ENCODE measurements at regions not wholly inside any gene's neighbourhood (a gene's known extent, or its start where the extent isn't known, plus 50 kb on each side); places are given as distances from the start of the nearest gene placed in this dataset.
A peak's percentile ranks its signal among the peaks of the same experiment; 100 is the strongest.

DNA sequence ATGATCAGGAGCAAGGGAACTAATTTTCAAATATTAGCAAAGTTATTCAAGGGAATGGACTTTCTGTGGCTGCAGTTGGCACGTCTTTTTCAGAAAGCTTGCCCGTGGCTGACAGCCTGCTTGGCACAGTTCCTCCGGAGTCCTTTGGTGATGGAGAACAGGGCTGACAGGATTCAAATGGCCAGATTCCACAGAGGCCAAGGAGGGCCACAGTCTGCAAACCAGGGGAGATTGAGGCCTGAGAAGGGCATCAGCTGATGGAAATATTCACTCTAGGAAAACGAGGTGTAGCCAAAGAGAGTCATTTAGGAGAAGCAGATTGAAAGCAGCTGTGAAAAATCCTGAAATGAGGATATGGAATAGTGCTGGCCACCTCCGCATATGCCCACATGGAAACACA, 178.3 kb downstream of the EMP1 start:
- no peak for DNase-seq

DNA sequence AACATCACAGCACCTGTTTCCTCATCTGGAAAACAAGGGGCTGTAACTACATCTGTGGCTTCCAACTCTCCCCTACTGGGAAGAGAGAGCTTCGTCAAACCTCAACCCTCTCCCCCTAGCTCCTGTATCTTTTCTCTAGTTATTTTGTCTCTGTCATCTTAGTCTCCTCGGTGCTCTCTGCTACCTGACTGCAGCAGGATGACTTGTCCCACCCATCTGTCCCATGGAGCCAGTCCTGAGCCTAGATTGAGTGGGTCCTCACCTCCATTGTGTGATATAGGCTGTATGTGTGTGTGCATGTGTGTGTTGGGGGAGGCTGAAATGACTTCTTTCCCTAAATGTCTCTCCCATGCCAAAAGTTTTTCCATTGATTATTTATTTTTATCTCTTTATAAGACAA, 177.3 kb downstream of the EMP1 start:
- no peak for DNase-seq

DNA sequence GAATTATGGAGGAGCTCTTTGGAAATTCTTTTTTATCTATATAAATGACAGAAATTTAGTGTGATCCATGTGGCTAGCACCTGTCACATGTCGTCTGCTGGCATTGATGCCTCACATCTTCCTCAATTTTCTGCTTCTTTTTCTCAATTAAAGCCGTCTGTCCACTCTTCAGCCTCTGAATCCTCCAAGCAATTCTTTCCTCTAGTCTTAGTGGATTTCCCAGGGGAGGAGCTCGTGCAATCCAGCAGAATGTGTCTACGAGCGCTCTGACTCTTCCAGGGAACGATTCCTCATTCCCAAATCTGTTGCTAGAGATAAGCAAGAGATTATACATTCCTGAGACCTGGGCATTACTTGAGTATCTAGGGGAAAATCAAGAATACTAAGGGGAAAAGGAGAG, 176.6 kb downstream of the EMP1 start:
- no peak for DNase-seq

DNA sequence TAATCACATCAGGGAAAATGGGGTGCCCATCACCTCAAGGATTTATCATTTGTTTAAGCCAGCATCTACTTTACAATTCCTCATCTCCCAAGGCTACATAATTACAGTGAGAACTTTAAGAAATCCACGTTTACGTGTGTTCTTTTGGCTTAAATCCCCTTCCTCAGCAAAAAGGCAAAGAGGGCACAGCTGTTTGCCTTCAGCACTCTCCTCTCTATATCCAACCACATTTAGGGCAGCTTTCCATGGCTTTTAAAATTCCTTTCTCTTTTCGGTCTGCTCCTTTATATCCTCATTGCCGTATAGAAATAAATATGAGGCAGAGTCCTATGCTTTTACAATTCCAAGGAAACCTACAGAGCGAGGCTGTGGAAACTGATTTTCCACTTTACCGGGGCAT, 175.9 kb downstream of the EMP1 start:
- no peak for DNase-seq

DNA sequence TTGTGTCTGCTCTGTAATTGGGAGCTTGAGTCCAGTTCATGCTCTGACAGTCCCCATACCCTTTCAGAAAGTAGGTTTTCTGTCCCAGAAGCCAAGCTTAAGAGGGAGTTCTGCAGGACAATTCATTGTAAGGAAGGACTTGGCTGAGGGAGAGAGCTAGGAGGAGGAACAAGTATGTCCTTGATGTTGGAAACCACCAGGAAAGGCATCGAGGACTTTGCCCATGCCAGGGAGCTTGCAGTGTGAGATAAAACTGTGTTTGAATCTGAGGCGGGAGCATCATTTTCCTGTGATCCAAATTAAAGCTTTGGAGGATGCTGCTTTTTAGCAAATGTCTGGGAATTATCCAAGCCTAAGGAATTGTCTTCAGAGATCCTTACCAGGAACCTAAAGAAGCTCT, 175.3 kb downstream of the EMP1 start:
- no peak for DNase-seq

DNA sequence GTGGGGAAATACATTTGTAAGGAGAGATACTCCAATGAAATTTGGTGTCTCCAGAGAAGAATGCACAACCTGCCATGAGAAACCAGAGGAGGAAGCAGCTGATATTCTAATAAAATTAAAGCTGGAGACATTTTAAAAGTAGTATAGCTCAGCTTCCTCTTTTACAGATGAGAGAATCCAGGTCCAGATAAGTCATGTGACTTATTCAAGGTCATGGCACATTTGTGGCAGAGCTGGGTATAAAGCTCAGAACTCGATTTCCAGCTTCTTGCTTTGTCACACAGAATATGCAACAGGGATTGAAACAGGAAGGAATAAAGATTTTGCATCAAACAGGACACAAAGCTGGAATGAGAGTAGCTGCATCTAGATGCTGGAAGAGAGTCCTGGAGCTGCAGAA, 174.8 kb downstream of the EMP1 start:
- no peak for DNase-seq

DNA sequence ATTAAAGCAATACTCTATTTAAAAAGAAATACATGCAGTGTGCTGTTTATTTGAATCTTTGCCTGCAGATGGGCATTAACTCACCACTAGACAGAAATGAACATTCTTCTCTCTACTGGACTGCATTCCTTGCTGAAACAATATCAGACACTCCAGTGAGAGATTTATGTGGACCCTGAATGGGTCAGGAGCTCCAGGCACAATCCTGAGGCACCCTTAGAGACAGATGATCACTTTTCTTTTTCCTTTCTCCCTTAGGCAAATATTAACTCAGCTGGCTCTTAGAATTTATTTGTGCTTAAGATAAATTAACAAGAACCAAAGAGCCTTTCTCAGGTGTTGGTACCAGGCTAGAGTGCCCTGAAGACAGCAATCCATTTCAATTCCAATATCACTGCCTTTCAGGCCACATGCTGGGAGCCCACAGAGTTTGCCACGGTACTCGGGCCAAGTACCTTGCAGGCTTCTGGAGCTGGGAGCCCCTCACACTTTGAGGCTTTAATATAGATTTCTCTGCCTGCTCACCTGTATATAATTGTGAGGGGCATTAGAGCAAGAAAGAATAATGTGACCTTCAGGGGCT, 173.0 kb downstream of the EMP1 start:
- no peak for DNase-seq

DNA sequence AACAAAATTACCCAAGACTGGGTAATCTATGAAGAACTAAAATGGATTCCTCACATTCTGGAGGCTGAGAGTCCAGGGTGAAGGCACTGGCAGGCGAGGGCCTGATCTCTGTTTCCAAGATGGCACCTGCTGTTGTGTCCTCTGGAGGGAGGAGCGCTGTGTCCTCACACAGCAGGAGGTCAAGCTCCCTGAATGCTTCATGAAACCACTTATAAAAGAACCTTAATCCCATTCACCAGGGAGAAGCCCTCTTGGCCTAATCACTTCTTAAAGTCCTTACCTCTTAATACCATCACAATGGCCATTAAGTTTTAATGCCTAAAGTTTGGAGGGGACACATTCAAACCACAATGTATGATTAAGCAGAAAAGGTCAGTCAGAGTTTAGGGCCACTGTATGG, 172.4 kb downstream of the EMP1 start:
- DNase-seq = no peak

DNA sequence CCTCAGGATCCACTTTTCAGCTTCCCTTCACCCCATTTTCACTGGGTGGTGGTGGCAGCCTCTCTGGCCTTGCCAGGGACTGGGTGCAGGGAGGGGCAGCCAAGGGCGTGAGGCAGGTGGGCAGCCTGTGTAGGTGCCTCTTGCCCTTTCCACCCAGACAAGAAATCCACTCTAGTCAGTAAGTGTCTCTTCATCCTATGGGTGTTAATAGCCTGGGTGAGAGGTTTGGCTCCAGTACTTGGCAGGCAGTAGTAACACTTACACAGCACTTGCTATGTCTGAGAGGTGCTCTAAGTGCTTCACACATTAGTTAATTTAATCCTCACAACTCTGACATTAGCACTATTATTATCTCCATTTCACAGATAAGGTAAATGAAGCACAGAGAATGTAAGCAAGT, 171.9 kb downstream of the EMP1 start:
- no peak for DNase-seq

DNA sequence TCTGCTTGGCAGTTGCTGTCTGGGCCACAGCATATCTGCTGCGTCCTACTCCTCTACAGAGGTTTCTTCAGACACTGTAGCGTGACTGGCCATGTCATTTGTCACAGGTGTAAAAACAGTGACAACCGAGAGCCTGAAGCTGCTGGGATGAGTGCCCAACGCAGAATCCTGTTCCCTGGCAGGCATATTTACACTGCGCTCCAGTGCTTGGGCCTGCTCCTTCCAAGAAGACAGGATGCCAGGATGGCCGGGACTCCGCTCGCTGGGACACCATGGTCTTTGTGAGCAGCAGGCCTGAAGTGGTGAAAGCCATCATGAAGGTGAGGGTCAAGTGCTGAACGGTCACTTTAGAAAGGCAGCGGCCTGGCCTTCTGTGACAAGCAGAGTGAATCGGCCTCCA, 171.4 kb downstream of the EMP1 start:
- no peak for DNase-seq

DNA sequence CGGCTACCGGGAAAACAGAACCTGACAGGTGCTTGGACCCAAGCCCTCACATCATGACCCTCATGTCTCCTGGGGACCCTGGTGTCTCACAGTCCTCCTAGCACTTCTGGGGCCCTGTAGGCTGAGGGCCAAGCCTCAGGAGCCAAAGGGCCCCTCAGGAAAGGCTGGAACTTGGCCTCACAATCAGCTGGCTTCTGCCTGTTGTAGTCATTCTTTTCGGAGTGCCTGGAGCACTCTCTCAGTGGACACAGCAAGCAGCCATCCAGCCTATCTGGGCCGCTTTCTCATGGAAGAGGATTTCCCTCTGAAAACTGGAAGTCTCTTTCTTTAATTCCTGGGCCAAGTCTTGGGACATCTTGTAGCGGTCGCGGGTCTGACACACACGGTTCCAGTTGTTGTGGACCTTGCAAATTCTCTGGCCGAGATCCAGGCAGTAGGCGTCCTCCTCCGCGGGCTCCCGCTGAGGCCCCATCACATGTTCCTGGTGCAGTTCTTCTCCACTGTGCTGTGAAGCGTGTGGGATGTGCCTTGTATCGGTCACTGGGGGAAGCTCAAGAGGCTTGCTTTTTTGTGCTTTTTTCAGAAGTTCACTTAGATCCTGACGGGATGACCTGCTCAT, 169.3 kb downstream of the EMP1 start:
- DNase-seq = no peak

DNA sequence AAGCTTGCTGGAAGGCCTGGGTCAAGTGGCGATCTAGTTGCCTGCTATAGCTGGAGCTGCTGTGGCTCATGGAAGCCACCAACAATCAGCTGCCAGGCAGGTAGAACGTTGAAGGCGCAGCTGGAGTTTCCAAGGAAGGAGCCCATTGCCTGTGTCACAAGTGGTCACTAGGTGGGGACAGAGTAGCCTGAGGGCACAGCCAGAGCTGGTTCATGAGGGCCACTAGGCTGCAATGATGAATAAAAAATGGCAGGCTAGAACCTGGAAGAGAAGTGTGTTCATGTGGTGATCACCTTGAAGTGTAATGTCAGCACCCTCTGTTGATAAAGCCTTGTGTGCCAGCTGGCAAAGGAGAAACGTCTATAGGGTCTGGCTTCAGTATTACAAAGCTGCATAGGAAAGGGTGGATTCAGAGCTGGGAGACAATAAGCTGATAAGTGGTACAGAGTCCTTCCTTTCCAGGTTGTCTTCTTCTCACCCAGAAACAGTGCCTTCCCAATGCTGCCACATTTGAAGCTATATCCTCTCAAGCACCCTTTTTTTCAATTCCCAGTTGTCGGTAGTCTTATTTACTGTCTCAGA, 165.8 kb downstream of the EMP1 start:
- peak; percentile 76 for DNase-seq

DNA sequence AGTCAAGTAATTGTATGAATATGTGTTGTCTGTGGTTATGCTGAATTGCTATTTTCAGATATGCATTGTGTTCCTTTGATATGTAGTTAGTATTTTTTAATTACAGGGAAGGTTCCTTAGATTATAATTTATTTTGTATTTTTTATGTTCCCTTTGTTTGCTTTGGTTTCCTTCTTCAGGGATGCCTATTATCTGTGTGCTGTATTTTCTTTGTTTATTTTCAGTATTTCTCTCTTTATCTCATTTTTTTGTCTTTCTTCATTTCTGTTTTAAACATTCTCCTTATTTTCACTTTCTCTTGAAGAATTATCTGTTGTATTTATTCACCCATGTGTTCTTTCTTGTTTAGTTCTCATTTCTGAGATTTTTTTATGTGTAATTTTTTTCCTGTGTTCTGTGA, 163.1 kb downstream of the EMP1 start:
- no peak for DNase-seq

DNA sequence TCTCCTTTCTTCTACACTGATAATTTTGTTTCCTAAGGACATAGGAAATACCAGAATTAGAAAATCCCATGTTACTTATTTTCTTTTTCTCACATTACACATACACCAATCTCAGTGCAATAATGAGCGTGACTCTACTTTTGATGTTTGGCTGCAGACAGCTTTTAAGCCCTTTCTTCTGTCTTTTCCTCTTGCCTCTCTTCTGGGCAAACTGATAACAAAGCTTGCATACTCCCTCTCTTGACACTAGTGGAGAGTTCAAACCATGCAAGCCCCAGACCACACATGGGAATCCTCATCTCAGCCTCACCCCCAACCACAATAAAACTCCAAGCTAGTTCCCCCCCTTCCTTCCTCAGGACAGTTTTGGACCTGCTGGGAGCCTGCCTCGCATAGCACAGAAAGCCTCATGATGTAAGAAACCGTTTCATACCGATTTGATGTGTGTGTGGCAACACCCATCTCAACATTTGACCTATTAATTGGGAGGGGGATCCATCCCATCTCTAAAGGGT, 161.9 kb downstream of the EMP1 start:
- no peak for DNase-seq

DNA sequence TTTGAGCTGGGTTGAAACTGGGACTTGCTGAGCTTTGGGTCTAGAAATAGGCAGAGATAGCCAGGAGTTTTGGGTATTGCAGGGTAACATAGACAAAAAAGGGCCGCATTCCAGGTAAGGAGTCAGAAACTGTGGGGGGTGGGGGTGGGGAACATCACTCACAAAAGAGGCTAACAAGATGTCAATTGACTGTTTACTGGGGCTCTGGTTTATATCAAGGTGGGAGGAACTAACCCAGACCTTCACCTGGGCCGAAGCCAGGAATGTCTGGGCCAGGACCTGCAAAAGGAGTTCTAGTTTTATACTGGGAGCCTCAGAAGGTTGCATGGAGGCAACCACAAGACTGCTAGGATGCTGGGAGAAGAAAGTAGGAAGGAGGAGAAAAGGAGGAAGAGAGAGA, 154.4 kb downstream of the EMP1 start:
- DNase-seq = no peak

DNA sequence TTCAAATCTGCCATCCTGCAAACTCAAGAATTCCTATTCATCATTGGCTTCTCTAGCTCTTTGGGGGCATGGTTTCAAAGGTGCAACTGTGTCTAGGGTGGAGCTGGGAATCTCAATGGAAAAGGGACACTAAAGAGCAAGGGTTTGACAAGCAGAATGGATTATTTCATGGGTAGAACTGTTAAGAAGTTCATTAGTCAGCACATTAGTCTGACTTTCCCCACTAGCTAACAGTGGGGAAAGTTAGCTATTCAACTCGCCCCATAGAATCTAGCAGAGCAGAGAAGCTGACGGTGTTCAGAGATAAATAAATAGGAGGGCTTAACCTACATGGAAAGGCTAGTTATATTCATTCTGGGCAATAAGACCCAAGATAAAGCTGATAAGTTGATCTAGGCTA, 153.9 kb downstream of the EMP1 start:
- no peak for DNase-seq

DNA sequence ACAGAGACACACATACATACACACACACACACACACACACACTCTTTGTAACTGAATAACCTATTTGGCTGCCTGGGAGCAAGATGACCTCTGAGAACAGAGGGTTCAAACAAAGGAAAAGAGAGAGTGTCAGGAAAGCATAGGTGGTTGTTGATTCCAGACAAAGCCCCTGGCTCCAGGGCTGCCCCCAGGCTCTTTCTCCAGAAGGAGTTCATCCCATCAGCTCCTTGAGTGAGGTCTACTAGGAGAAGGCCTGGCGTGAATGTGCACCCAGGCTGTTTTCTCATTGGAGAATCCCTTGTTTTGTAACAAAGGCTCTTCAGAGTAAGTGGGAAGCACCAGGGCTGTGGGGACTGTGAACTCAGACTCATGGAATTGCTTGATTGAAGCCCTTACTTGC, 151.9 kb downstream of the EMP1 start:
- no peak for DNase-seq

DNA sequence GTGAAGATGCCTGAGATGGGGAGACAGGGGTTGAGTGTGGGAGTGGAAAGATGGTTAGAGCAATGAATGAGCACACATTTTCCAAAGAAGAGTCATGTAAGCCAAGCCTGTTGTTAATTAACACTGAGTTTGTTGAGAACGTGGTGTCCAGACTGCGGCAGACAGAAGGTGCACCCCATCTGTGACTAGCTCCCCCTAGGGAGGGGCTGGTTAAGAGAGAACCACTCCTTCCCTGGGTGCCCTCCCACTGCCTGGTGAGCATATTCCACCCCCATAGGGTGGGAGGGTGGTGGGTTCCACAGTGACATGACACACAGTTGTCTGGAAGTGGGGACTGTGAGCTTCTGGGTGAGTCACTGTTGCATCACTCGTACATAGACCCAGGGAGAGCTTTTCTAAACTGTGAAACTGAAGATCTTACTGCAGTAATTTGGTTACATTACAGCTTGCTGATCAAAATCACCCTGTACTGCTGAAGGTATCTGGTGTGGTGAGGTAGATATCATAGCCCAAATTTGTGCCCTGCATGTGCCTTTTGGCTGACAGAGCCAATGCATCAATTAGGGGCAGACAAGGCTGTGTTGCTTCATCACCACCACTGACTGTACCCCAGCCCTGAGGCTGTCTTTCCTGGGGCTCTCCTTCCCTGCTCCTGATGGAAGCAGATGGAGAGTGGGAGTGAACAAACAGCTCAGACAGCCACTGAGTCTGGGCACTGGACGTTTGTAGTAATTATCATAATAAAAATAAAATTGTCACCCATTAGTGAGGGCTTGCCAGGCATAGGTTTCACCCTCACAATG, 150.9 kb downstream of the EMP1 start:
- DNase-seq = peak; percentile 4

DNA sequence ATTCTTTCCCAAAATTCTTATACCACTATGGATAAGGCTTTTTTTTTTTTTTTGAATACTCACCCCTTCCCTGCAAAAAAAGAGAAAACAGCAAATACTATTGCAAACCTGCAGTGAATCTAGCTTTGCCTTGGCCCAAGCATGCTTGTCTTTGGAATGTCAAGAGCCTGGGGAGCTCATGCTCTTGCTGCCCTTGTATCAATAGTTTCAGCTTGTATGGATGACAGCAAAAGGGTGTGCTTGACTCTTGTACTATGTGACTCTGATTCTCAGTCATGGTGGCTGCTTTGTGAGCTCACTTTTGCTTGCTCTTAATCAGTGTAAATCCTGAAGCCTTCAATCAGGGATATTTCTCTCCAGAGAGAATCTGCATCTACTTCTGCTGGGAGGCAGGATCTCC, 149.2 kb downstream of the EMP1 start:
- DNase-seq = no peak

DNA sequence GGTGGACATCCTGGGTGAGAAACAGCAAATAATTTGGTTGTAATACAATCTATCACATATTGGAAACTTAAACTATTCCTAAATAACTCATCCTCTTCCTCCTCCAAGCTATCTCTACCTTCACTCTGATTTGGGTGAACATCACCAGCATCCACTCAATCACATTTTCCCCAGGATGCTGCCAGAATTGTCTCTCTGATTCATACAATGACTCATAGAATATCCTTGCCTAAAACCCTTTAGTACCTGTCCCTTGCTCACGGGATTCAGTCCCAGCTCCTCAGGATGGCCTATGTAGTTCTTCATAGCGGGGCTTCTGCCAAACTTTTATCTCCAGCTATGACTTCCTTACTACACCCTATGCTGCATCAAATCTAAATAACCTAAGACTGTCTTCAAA, 146.8 kb downstream of the EMP1 start:
- no peak for DNase-seq

DNA sequence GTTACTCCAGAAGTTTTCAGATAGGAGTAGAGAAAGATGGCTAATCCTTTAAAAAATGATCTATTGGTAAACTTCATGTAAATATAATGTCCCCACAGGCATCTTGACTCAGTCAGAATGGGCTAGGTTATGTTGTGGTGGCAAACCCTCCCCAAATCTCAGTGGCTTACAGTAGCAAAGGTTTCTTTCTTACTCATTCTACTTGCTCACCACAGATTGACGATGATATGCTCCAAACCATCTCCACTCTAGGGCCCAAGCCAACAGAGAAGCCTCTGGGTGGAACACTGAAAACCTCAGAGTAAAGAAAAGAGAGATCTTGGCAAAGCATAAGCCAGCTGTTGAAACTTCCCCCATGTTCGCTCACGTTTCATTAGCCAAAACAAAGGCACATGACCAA, 146.4 kb downstream of the EMP1 start:
- DNase-seq = no peak

DNA sequence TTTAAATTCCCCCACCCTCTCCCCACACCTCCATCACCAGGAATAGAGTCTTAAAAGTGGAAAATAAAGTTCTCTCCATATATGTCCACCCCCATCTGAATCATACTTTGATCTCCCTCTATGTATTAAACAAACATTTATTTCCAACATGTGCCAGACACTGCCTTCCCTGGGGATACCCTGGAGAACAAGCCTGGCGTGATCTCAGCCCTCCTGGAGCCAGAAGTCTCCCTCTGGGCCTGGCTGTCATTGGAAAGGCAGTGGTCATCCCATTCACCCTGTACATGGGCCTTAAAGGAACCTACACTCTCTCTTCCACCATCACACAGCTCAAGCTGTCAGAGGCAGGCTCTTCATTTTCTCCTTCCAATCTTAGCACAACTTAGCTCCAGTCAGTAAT, 143.6 kb downstream of the EMP1 start:
- no peak for DNase-seq

DNA sequence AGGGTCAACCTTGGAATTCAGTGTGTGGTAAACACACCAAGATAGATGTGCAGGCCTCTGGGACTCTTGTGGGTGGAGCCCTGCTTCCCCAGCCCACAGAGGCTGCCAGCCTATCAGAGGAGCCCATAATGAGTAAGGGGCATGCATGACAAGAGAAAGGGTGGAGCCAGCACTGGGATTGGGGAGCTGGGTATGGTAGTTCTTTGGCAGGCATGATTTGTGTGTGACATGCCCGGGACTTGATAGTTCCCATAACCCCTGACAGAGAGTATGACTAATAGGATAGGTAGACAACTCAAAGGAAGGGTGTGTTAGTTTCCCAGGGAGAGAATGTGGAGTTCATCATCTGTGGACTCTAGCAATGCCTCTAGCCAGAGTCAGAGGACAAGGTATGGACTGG, 143.0 kb downstream of the EMP1 start:
- DNase-seq = no peak

DNA sequence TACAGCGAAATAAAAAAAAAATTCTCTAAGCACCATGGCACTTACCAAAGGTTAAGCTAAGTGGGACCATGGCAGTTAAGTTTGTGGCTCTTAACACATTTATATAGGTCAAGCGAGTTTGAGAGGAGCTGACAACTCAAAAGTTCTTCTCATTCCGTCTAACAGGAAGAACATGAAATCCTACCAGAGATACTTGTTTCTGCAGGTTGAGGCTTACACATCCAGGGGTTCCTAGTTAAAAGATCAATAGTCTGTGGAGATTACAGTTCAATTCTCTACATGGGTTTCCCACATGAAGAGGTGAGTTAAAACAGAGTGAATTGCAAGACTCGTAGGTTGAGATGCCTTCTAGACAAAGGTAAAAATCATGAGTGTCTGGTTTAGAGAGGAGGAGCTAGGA, 142.6 kb downstream of the EMP1 start:
- DNase-seq = no peak

All from OCI-M1 (cell line).